Activated naive CD4-positive, alpha-beta T cell treated with anti-CD3 and anti-CD28 coated beads for 36 hours (primary cell): ENCODE measurements at regions not wholly inside any gene's neighbourhood (a gene's known extent, or its start where the extent isn't known, plus 50 kb on each side); places are given as distances from the start of the nearest gene placed in this dataset.

Source experiments
- CTCF ChIA-PET: fragments of 350-600 bp; sonication (Branson Sonifier 250); formaldehyde crosslinking; loops from one replicate; lab custom pipeline; 2021; ENCODE audit warnings: antibody characterized with exemption; lab: Charles Lee
- DNase-seq: peaks from one replicate; pipeline ENCODE4 v3.0.0-alpha.2; 2020
- H3K27ac Mint-ChIP-seq: one replicate; pipeline ENCODE4 v1.8.0; 2021; ENCODE audit warnings: mild to moderate bottlenecking, mixed read lengths
- H3K27me3 Mint-ChIP-seq: one replicate; pipeline ENCODE4 v1.8.0; 2021; ENCODE audit warnings: low read depth, mixed read lengths
- H3K36me3 Mint-ChIP-seq: one replicate; pipeline ENCODE4 v1.8.0; 2021; ENCODE audit warnings: low read depth, mixed read lengths
- H3K4me1 Mint-ChIP-seq: one replicate; pipeline ENCODE4 v1.8.0; 2021; ENCODE audit warnings: low read depth, mixed read lengths
- H3K4me3 Mint-ChIP-seq: one replicate; pipeline ENCODE4 v1.8.0; 2021; ENCODE audit warnings: mild to moderate bottlenecking, moderate library complexity, mixed read lengths
- H3K9me3 Mint-ChIP-seq: one replicate; pipeline ENCODE4 v1.8.0; 2021; ENCODE audit warnings: mixed read lengths
- intact Hi-C: fragments of 100-400 bp; cut with micrococcal nuclease; formaldehyde crosslinking; loops from one replicate; pipeline ENCODE4 v1.15.1; 2023

GRCh38 chr6:120671519-120671918, 662.8 kb downstream of the TBC1D32 start:
- Mint-ChIP-seq H3K4me1 (no peaks in the 10 kb centered on the region), H3K4me3 (no peak overlapping the region), H3K27ac (no peak overlapping the region), H3K36me3 (no peaks in the 10 kb centered on the region), H3K9me3 (peaks cover 4% of the 10 kb centered on the region), H3K27me3 (no peaks in the 10 kb centered on the region)
- DNase-seq = no peak
- intact Hi-C loops = no loop called here
- CTCF ChIA-PET = no interaction called here

- CTCF ChIA-PET = interaction anchor here (0.6 kb wide), 1 partner anchor 30 kb away, joined by 4 read pairs; no protein-coding TSS in a partner anchor
- Mint-ChIP-seq H3K4me1 (no peaks in the 10 kb centered on the region), H3K27ac (no peak overlapping the region), H3K36me3 (no peaks in the 10 kb centered on the region), H3K9me3 (no peaks in the 10 kb centered on the region), H3K27me3 (no peaks in the 10 kb centered on the region), H3K4me3 (no peak overlapping the region)
- no peak for DNase-seq
- intact Hi-C loops = no loop called here
Measured at GRCh38 chr6:120652506-120652905, 681.8 kb downstream of the TBC1D32 start.

GRCh38 chr6:120648713-120649112, 685.6 kb downstream of the TBC1D32 start:
- intact Hi-C loops = no loop called here
- H3K9me3 Mint-ChIP-seq = no peaks in the 10 kb centered on the region
- DNase-seq = no peak
- no peak overlapping the region for H3K4me3 Mint-ChIP-seq
- H3K36me3 Mint-ChIP-seq = no peaks in the 10 kb centered on the region
- CTCF ChIA-PET = no interaction called here
- H3K4me1 Mint-ChIP-seq = no peaks in the 10 kb centered on the region
- no peak overlapping the region for H3K27ac Mint-ChIP-seq
- H3K27me3 Mint-ChIP-seq = no peaks in the 10 kb centered on the region

- H3K4me3 Mint-ChIP-seq = no peak overlapping the region
- CTCF ChIA-PET = no interaction called here
- intact Hi-C loops = no loop called here
Measured at GRCh38 chr6:120646101-120646500, 688.2 kb downstream of the TBC1D32 start.

GRCh38 chr6:120632975-120633374, 701.3 kb downstream of the TBC1D32 start:
- CTCF ChIA-PET = no interaction called here
- H3K36me3 Mint-ChIP-seq = no peaks in the 10 kb centered on the region
- no peak for DNase-seq
- no peak overlapping the region for H3K4me3 Mint-ChIP-seq
- peaks cover 4% of the 10 kb centered on the region for H3K9me3 Mint-ChIP-seq
- no peak overlapping the region for H3K27ac Mint-ChIP-seq
- H3K27me3 Mint-ChIP-seq = no peaks in the 10 kb centered on the region
- intact Hi-C loops = no loop called here
- no peaks in the 10 kb centered on the region for H3K4me1 Mint-ChIP-seq

More at GRCh38 chr6:120646101-120646500, 688.2 kb downstream of the TBC1D32 start:
- H3K9me3 Mint-ChIP-seq = no peaks in the 10 kb centered on the region
- H3K27me3 Mint-ChIP-seq = no peaks in the 10 kb centered on the region
- DNase-seq = no peak
- no peaks in the 10 kb centered on the region for H3K4me1 Mint-ChIP-seq
- H3K36me3 Mint-ChIP-seq = no peaks in the 10 kb centered on the region
- no peak overlapping the region for H3K27ac Mint-ChIP-seq

- Mint-ChIP-seq H3K9me3 (peaks cover 2% of the 10 kb centered on the region), H3K27ac (no peak overlapping the region), H3K27me3 (no peaks in the 10 kb centered on the region), H3K36me3 (no peaks in the 10 kb centered on the region), H3K4me1 (no peaks in the 10 kb centered on the region), H3K4me3 (no peak overlapping the region)
- CTCF ChIA-PET = no interaction called here
- no peak for DNase-seq
- intact Hi-C loops = no loop called here
Measured at GRCh38 chr6:120627612-120628011, 706.7 kb downstream of the TBC1D32 start.

- intact Hi-C loops = no loop called here
- no peak for DNase-seq
- Mint-ChIP-seq H3K36me3 (no peaks in the 10 kb centered on the region), H3K4me3 (no peak overlapping the region), H3K4me1 (no peaks in the 10 kb centered on the region), H3K27me3 (no peaks in the 10 kb centered on the region), H3K9me3 (no peaks in the 10 kb centered on the region), H3K27ac (no peak overlapping the region)
- CTCF ChIA-PET = no interaction called here
Measured at GRCh38 chr6:120622127-120622631, 712.1 kb downstream of the TBC1D32 start.

GRCh38 chr6:120620900-120621299, 713.4 kb downstream of the TBC1D32 start:
- Mint-ChIP-seq H3K27ac (no peak overlapping the region), H3K9me3 (no peaks in the 10 kb centered on the region), H3K27me3 (no peaks in the 10 kb centered on the region), H3K36me3 (no peaks in the 10 kb centered on the region), H3K4me1 (no peaks in the 10 kb centered on the region), H3K4me3 (no peak overlapping the region)
- no peak for DNase-seq
- CTCF ChIA-PET = no interaction called here
- intact Hi-C loops = no loop called here

GRCh38 chr6:120615238-120615637, 719.0 kb downstream of the TBC1D32 start:
- H3K27ac Mint-ChIP-seq = no peak overlapping the region
- intact Hi-C loops = no loop called here
- no peak for DNase-seq
- CTCF ChIA-PET = no interaction called here
- H3K27me3 Mint-ChIP-seq = no peaks in the 10 kb centered on the region
- no peaks in the 10 kb centered on the region for H3K4me1 Mint-ChIP-seq
- H3K36me3 Mint-ChIP-seq = no peaks in the 10 kb centered on the region
- no peaks in the 10 kb centered on the region for H3K9me3 Mint-ChIP-seq
- H3K4me3 Mint-ChIP-seq = no peak overlapping the region

- no peak for DNase-seq
- Mint-ChIP-seq H3K9me3 (no peaks in the 10 kb centered on the region), H3K27ac (no peak overlapping the region), H3K27me3 (no peaks in the 10 kb centered on the region), H3K4me3 (no peak overlapping the region), H3K36me3 (no peaks in the 10 kb centered on the region), H3K4me1 (no peaks in the 10 kb centered on the region)
- CTCF ChIA-PET = no interaction called here
- intact Hi-C loops = no loop called here
Measured at GRCh38 chr6:120614723-120615122, 719.6 kb downstream of the TBC1D32 start.

- intact Hi-C loops = no loop called here
- Mint-ChIP-seq H3K36me3 (no peaks in the 10 kb centered on the region), H3K9me3 (no peaks in the 10 kb centered on the region), H3K27me3 (no peaks in the 10 kb centered on the region), H3K27ac (no peak overlapping the region), H3K4me3 (no peak overlapping the region), H3K4me1 (no peaks in the 10 kb centered on the region)
- DNase-seq = no peak
- CTCF ChIA-PET = no interaction called here
Measured at GRCh38 chr6:120608826-120609225, 725.5 kb downstream of the TBC1D32 start.

- H3K36me3 Mint-ChIP-seq = no peaks in the 10 kb centered on the region
- H3K9me3 Mint-ChIP-seq = no peaks in the 10 kb centered on the region
- intact Hi-C loops = no loop called here
- DNase-seq = no peak
- H3K27ac Mint-ChIP-seq = no peak overlapping the region
- H3K27me3 Mint-ChIP-seq = no peaks in the 10 kb centered on the region
- H3K4me1 Mint-ChIP-seq = no peaks in the 10 kb centered on the region
- H3K4me3 Mint-ChIP-seq = no peak overlapping the region
- CTCF ChIA-PET = no interaction called here
Measured at GRCh38 chr6:120606743-120607142, 727.5 kb downstream of the TBC1D32 start.

- DNase-seq = no peak
- CTCF ChIA-PET = no interaction called here
- Mint-ChIP-seq H3K36me3 (no peaks in the 10 kb centered on the region), H3K27me3 (no peaks in the 10 kb centered on the region), H3K4me1 (no peaks in the 10 kb centered on the region), H3K4me3 (no peak overlapping the region), H3K27ac (no peak overlapping the region), H3K9me3 (no peaks in the 10 kb centered on the region)
- intact Hi-C loops = no loop called here
Measured at GRCh38 chr6:120604510-120604909, 729.8 kb downstream of the TBC1D32 start.

- no peaks in the 10 kb centered on the region for H3K36me3 Mint-ChIP-seq
- no peaks in the 10 kb centered on the region for H3K9me3 Mint-ChIP-seq
- no peaks in the 10 kb centered on the region for H3K4me1 Mint-ChIP-seq
- H3K4me3 Mint-ChIP-seq = no peak overlapping the region
- intact Hi-C loops = no loop called here
- no peak overlapping the region for H3K27ac Mint-ChIP-seq
- no peak for DNase-seq
- no peaks in the 10 kb centered on the region for H3K27me3 Mint-ChIP-seq
- CTCF ChIA-PET = no interaction called here
Measured at GRCh38 chr6:120590611-120591010, 743.7 kb downstream of the TBC1D32 start.
